GM23338 (cell line): ENCODE measurements at regions not wholly inside any gene's neighbourhood (a gene's known extent, or its start where the extent isn't known, plus 50 kb on each side); places are given as distances from the start of the nearest gene placed in this dataset.

ENCODE experiments used
- ATAC-seq: fragments of 200-7000 bp; cut with Tn5 transposase; 3 replicates; pipeline ENCODE4 v1.9.1; 2020
- DNase-seq: peaks from one replicate; pipeline ENCODE4 v3.0.0-alpha.2; 2015; ENCODE audit warnings: low spot score
- H2AFZ ChIP-seq: fragments of 200-600 bp; sonication (generic); 2 replicates; pipeline ENCODE4 v1.8.0; 2016; ENCODE audit warnings: antibody characterized with exemption, mild to moderate bottlenecking, moderate library complexity
- H3F3A ChIP-seq: fragments of 200-600 bp; sonication (generic); replicated peaks from 2 replicates; pipeline ENCODE4 v1.8.0; 2017; ENCODE audit warnings: antibody characterized with exemption, mixed run types, low read depth
- H3K27ac ChIP-seq: fragments of 200-600 bp; sonication (generic); 2 replicates; pipeline ENCODE4 v1.6.1; 2016; ENCODE audit warnings: low read depth
- H3K27me3 ChIP-seq: fragments of 200-600 bp; sonication (generic); 2 replicates; pipeline ENCODE4 v1.8.0; 2016; ENCODE audit warnings: mild to moderate bottlenecking, mixed run types, moderate library complexity; ENCODE audit not compliant: insufficient read depth
- H3K36me3 ChIP-seq: fragments of 200-600 bp; sonication (generic); 2 replicates; pipeline ENCODE4 v1.8.0; 2016; ENCODE audit warnings: mild to moderate bottlenecking; ENCODE audit not compliant: insufficient read depth
- H3K4me1 ChIP-seq: fragments of 200-600 bp; sonication (generic); 2 replicates; pipeline ENCODE4 v1.8.0; 2016; ENCODE audit warnings: mild to moderate bottlenecking, moderate library complexity; ENCODE audit not compliant: insufficient read depth
- H3K4me2 ChIP-seq: fragments of 200-600 bp; sonication (generic); 2 replicates; pipeline ENCODE4 v1.7.1; 2017; ENCODE audit warnings: mixed run types
- H3K4me3 ChIP-seq: fragments of 200-600 bp; sonication (generic); 2 replicates; pipeline ENCODE4 v1.6.1; 2016; ENCODE audit warnings: mixed run types
- H3K79me2 ChIP-seq: fragments of 200-600 bp; sonication (generic); replicated peaks from 2 replicates; pipeline ENCODE4 v1.8.0; 2017; ENCODE audit warnings: mild to moderate bottlenecking; ENCODE audit not compliant: insufficient read depth
- H3K9me2 ChIP-seq: fragments of 200-600 bp; sonication (generic); 2 replicates; pipeline ENCODE4 v1.8.0; 2017; ENCODE audit not compliant: insufficient read depth
- H4K20me1 ChIP-seq: fragments of 200-600 bp; sonication (generic); replicated peaks from 2 replicates; pipeline ENCODE4 v1.8.0; 2017; ENCODE audit warnings: mild to moderate bottlenecking; ENCODE audit not compliant: insufficient read depth
- H3K27ac Mint-ChIP-seq: 2 replicates; pipeline ENCODE4 v1.8.0; 2020; ENCODE audit warnings: inconsistent platforms, mild to moderate bottlenecking, moderate library complexity, mixed read lengths
- H3K27me3 Mint-ChIP-seq: 3 replicates; pipeline ENCODE4 v1.8.0; 2022; ENCODE audit warnings: low read depth, mild to moderate bottlenecking, moderate library complexity, mixed read lengths, inconsistent platforms; ENCODE audit not compliant: insufficient read depth, poor library complexity
- H3K36me3 Mint-ChIP-seq: 3 replicates; pipeline ENCODE4 v1.8.0; 2021; ENCODE audit warnings: low read depth, mild to moderate bottlenecking, inconsistent platforms, moderate library complexity, mixed read lengths
- H3K4me1 Mint-ChIP-seq: 3 replicates; pipeline ENCODE4 v1.8.0; 2020; ENCODE audit warnings: mild to moderate bottlenecking, inconsistent platforms, mixed read lengths
- H3K4me3 Mint-ChIP-seq: 3 replicates; pipeline ENCODE4 v1.8.0; 2021; ENCODE audit warnings: moderate library complexity, mild to moderate bottlenecking, inconsistent platforms, mixed read lengths
- H3K9me3 Mint-ChIP-seq: 3 replicates; pipeline ENCODE4 v1.8.0; 2020; ENCODE audit warnings: moderate library complexity, mild to moderate bottlenecking, inconsistent platforms, mixed read lengths
- CREB1 ChIP-seq: fragments of 250-450 bp; sonication (Bioruptor Pico); IDR thresholded peaks from 2 replicates; pipeline ENCODE4 v1.5.0; 2020; ENCODE audit warnings: low read depth, mild to moderate bottlenecking, moderate library complexity
- EZH2 ChIP-seq: fragments of 200-600 bp; sonication (generic); IDR thresholded peaks from one replicate; pipeline ENCODE4 v1.8.0; 2017; ENCODE audit warnings: antibody characterized with exemption, mild to moderate bottlenecking, low read depth; ENCODE audit not compliant: unreplicated experiment
- EZH2phosphoT487 ChIP-seq: fragments of 200-600 bp; sonication (generic); IDR thresholded peaks from one replicate; pipeline ENCODE4 v1.8.1; 2018; ENCODE audit warnings: antibody characterized with exemption; ENCODE audit not compliant: unreplicated experiment
- JUNB ChIP-seq: IDR thresholded peaks from one replicate; pipeline ENCODE4 v1.6.1; 2016; ENCODE audit warnings: antibody characterized with exemption; ENCODE audit not compliant: unreplicated experiment
- NANOG ChIP-seq: IDR thresholded peaks from 2 replicates; pipeline ENCODE4 v1.6.1; 2016; ENCODE audit warnings: antibody characterized with exemption, borderline replicate concordance
- POLR2AphosphoS5 ChIP-seq: IDR thresholded peaks from 2 replicates; pipeline ENCODE4 v1.6.1; 2016; ENCODE audit warnings: antibody characterized with exemption, low read depth
- STAT1 ChIP-seq: IDR thresholded peaks from one replicate; pipeline ENCODE4 v1.6.1; 2016; ENCODE audit warnings: antibody characterized with exemption; ENCODE audit not compliant: unreplicated experiment
- ZNF114 ChIP-seq: fragments of 250-450 bp; sonication (Bioruptor Pico); IDR thresholded peaks from 2 replicates; pipeline ENCODE4 v1.5.0; 2020; ENCODE audit warnings: mild to moderate bottlenecking, moderate library complexity
- ZNF331 ChIP-seq: fragments of 250-450 bp; sonication (Bioruptor Pico); IDR thresholded peaks from 2 replicates; pipeline ENCODE4 v1.5.0; 2020; ENCODE audit warnings: low read depth, mild to moderate bottlenecking, moderate library complexity
- ZNF462 ChIP-seq: fragments of 250-450 bp; sonication (Bioruptor Pico); IDR thresholded peaks from 2 replicates; pipeline ENCODE4 v1.5.0; 2020; ENCODE audit warnings: mild to moderate bottlenecking, moderate library complexity
- TF ChIP-seq, protein P1 (sequence below): IDR thresholded peaks from 2 replicates; pipeline ENCODE4 v1.6.1; 2016; ENCODE audit warnings: antibody characterized with exemption
- TF ChIP-seq, protein P2 (sequence below): IDR thresholded peaks from one replicate; pipeline ENCODE4 v1.6.1; 2018; ENCODE audit warnings: antibody characterized with exemption; ENCODE audit not compliant: unreplicated experiment
- TF ChIP-seq, protein P3 (sequence below), 2 experiments: fragments of 200-600 bp in 1 of 2; sonication (generic) in 1 of 2; conservative IDR thresholded peaks; 2 replicates each; pipeline versions ENCODE4 v1.5.1 to v1.6.1; 2016 to 2017; ENCODE audit warnings: antibody characterized with exemption in 2 of 2, low read depth in 2 of 2, mild to moderate bottlenecking in 2 of 2, moderate library complexity in 1 of 2

GRCh38 chr13:76300688-76301087 lies 585.5 kb downstream of the KCTD12 start:
- Histone ChIP-seq H3F3A (no peaks in the 10 kb centered on the region), H2AFZ (no peak overlapping the region), H3K4me2 (no peak overlapping the region), H3K4me1 (no peaks in the 10 kb centered on the region), H3K36me3 (no peaks in the 10 kb centered on the region), H3K9me2 (no peaks in the 10 kb centered on the region), H3K27me3 (no peaks in the 10 kb centered on the region), H3K4me3 (no peak overlapping the region), H3K79me2 (no peaks in the 10 kb centered on the region), H3K27ac (no peak overlapping the region), H4K20me1 (no peaks in the 10 kb centered on the region)
- DNase-seq (no peak), ATAC-seq (no peak)
- Mint-ChIP-seq H3K27me3 (no peaks in the 10 kb centered on the region), H3K9me3 (no peaks in the 10 kb centered on the region; the same call in 2 of the 3 replicates), H3K4me3 (no peak overlapping the region), H3K4me1 (no peaks in the 10 kb centered on the region), H3K27ac (no peak overlapping the region), H3K36me3 (peaks cover 6% of the 10 kb centered on the region; the same call in 1 of the 3 replicates)
- no peak for TF ChIP-seq POLR2AphosphoS5
- TF ChIP-seq JUNB, result no peak
- TF ChIP-seq ZNF331 (CRISPR knock-in tag), result no peak
- no peak for TF ChIP-seq ZNF462 (CRISPR knock-in tag)
- TF ChIP-seq, protein P1, sequence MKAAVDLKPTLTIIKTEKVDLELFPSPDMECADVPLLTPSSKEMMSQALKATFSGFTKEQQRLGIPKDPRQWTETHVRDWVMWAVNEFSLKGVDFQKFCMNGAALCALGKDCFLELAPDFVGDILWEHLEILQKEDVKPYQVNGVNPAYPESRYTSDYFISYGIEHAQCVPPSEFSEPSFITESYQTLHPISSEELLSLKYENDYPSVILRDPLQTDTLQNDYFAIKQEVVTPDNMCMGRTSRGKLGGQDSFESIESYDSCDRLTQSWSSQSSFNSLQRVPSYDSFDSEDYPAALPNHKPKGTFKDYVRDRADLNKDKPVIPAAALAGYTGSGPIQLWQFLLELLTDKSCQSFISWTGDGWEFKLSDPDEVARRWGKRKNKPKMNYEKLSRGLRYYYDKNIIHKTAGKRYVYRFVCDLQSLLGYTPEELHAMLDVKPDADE, result no peak
- TF ChIP-seq EZH2, result no peak
- TF ChIP-seq STAT1, result no peak
- TF ChIP-seq ZNF114 (CRISPR knock-in tag), result no peak
- TF ChIP-seq, protein P2, sequence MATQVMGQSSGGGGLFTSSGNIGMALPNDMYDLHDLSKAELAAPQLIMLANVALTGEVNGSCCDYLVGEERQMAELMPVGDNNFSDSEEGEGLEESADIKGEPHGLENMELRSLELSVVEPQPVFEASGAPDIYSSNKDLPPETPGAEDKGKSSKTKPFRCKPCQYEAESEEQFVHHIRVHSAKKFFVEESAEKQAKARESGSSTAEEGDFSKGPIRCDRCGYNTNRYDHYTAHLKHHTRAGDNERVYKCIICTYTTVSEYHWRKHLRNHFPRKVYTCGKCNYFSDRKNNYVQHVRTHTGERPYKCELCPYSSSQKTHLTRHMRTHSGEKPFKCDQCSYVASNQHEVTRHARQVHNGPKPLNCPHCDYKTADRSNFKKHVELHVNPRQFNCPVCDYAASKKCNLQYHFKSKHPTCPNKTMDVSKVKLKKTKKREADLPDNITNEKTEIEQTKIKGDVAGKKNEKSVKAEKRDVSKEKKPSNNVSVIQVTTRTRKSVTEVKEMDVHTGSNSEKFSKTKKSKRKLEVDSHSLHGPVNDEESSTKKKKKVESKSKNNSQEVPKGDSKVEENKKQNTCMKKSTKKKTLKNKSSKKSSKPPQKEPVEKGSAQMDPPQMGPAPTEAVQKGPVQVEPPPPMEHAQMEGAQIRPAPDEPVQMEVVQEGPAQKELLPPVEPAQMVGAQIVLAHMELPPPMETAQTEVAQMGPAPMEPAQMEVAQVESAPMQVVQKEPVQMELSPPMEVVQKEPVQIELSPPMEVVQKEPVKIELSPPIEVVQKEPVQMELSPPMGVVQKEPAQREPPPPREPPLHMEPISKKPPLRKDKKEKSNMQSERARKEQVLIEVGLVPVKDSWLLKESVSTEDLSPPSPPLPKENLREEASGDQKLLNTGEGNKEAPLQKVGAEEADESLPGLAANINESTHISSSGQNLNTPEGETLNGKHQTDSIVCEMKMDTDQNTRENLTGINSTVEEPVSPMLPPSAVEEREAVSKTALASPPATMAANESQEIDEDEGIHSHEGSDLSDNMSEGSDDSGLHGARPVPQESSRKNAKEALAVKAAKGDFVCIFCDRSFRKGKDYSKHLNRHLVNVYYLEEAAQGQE, result no peak
- no peak for TF ChIP-seq EZH2phosphoT487
- TF ChIP-seq, protein P3, sequence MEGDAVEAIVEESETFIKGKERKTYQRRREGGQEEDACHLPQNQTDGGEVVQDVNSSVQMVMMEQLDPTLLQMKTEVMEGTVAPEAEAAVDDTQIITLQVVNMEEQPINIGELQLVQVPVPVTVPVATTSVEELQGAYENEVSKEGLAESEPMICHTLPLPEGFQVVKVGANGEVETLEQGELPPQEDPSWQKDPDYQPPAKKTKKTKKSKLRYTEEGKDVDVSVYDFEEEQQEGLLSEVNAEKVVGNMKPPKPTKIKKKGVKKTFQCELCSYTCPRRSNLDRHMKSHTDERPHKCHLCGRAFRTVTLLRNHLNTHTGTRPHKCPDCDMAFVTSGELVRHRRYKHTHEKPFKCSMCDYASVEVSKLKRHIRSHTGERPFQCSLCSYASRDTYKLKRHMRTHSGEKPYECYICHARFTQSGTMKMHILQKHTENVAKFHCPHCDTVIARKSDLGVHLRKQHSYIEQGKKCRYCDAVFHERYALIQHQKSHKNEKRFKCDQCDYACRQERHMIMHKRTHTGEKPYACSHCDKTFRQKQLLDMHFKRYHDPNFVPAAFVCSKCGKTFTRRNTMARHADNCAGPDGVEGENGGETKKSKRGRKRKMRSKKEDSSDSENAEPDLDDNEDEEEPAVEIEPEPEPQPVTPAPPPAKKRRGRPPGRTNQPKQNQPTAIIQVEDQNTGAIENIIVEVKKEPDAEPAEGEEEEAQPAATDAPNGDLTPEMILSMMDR (conservative IDR thresholded peaks at IDR 0.05; ENCODE audit: low read depth in 2 of 2), result no peak
- no peak for TF ChIP-seq CREB1 (CRISPR knock-in tag)
- TF ChIP-seq NANOG, result no peak
